ENCODE measurements at regions not wholly inside any gene's neighbourhood (a gene's known extent, or its start where the extent isn't known, plus 50 kb on each side); places are given as distances from the start of the nearest gene placed in this dataset.

GRCh38 chr4:10320130-10320529, 137.1 kb downstream of the ZNF518B start (continued):
- 0 out of 2 replicates have a peak, but pooled peaks have one; percentile 18 for TF ChIP-seq TBX2 (CRISPR knock-in tag; IDR thresholded peaks at IDR 0.05; ENCODE audit: borderline replicate concordance)
- no peak for TF ChIP-seq REPIN1 (CRISPR knock-in tag; IDR thresholded peaks at IDR 0.05; ENCODE audit: borderline replicate concordance, low read depth)
- TF ChIP-seq HDAC2 (CRISPR knock-in tag; IDR thresholded peaks at IDR 0.05): peak; percentile 29; the same call in 1 of the 2 replicates
- no peak for TF ChIP-seq MATR3 (CRISPR knock-in tag; IDR thresholded peaks at IDR 0.05)
- TF ChIP-seq ZNF256 (CRISPR knock-in tag; conservative IDR thresholded peaks at IDR 0.05): no peak
- TF ChIP-seq HOXA7 (CRISPR knock-in tag; IDR thresholded peaks at IDR 0.05): no peak
- TF ChIP-seq SOX6 (IDR thresholded peaks at IDR 0.05): no peak
- peak; percentile 80 for TF ChIP-seq SOX6 (CRISPR knock-in tag; IDR thresholded peaks at IDR 0.05)
- no peak for TF ChIP-seq ZBTB20 (CRISPR knock-in tag; IDR thresholded peaks at IDR 0.05; ENCODE audit: borderline replicate concordance, low read depth)
- TF ChIP-seq STAG1 (CRISPR knock-in tag; IDR thresholded peaks at IDR 0.05): peak; percentile 42
- TF ChIP-seq ZNF614 (CRISPR knock-in tag; IDR thresholded peaks at IDR 0.05; ENCODE audit: borderline replicate concordance): peak; percentile 76
- peak; percentile 58; the same call in 1 of the 2 replicates for TF ChIP-seq ARID5B (CRISPR knock-in tag; IDR thresholded peaks at IDR 0.05)
- no peak for TF ChIP-seq CAMTA2 (CRISPR knock-in tag; IDR thresholded peaks at IDR 0.05; ENCODE audit: borderline replicate concordance)
- no peak for TF ChIP-seq ZXDC (CRISPR knock-in tag; IDR thresholded peaks at IDR 0.05)
- no peak for TF ChIP-seq MED13 (CRISPR knock-in tag; IDR thresholded peaks at IDR 0.05)
- TF ChIP-seq DDIT3 (CRISPR knock-in tag; IDR thresholded peaks at IDR 0.05): no peak
- TF ChIP-seq ZNF280B (CRISPR knock-in tag; IDR thresholded peaks at IDR 0.05; ENCODE audit: borderline replicate concordance): no peak
- TF ChIP-seq TERF1 (CRISPR knock-in tag; IDR thresholded peaks at IDR 0.05): no peak
- no peak for TF ChIP-seq ZNF879 (CRISPR knock-in tag; IDR thresholded peaks at IDR 0.05)
- no peak for TF ChIP-seq CREB1 (IDR thresholded peaks at IDR 0.05)
- TF ChIP-seq CREB1 (CRISPR knock-in tag; IDR thresholded peaks at IDR 0.05): no peak
- TF ChIP-seq KDM5A (IDR thresholded peaks at IDR 0.05; ENCODE audit: borderline replicate concordance, low read length): no peak
- TF ChIP-seq ZNF678 (CRISPR knock-in tag; IDR thresholded peaks at IDR 0.05): no peak
